ENCODE measurements at regions not wholly inside any gene's neighbourhood (a gene's known extent, or its start where the extent isn't known, plus 50 kb on each side); places are given as distances from the start of the nearest gene placed in this dataset.

- no peak for DNase-seq
Measured at GRCh38 chr9:93730217-93730616, 153.8 kb downstream of the PHF2 start.
